Neuron (in vitro differentiated cells): ENCODE measurements at regions not wholly inside any gene's neighbourhood (a gene's known extent, or its start where the extent isn't known, plus 50 kb on each side); places are given as distances from the start of the nearest gene placed in this dataset.
"Not testable (repeated sequence)": the region's sequence is repeated elsewhere in the genome, so short reads cannot be mapped to it uniquely, and the experiment has no call there.

Experiments used
- H2AFZ ChIP-seq: one replicate; pipeline ENCODE4 v1.6.1; 2013; ENCODE audit warnings: low read depth, mild to moderate bottlenecking, inconsistent platforms, low read length, moderate library complexity
- H3K27me3 ChIP-seq: one replicate; pipeline ENCODE4 v1.6.1; 2013; ENCODE audit warnings: low read length; ENCODE audit not compliant: insufficient read depth
- H3K36me3 ChIP-seq: one replicate; pipeline ENCODE4 v1.6.1; 2013; ENCODE audit warnings: low read length; ENCODE audit not compliant: insufficient read depth
- H3K4me1 ChIP-seq: one replicate; pipeline ENCODE4 v1.6.1; 2013; ENCODE audit warnings: low read length; ENCODE audit not compliant: insufficient read depth
- H3K4me3 ChIP-seq: 2 replicates; pipeline ENCODE4 v1.5.1; 2013; ENCODE audit warnings: mild to moderate bottlenecking, low read length, moderate library complexity
- H3K9me3 ChIP-seq: one replicate; pipeline ENCODE4 v1.6.1; 2013; ENCODE audit warnings: low read length

DNA sequence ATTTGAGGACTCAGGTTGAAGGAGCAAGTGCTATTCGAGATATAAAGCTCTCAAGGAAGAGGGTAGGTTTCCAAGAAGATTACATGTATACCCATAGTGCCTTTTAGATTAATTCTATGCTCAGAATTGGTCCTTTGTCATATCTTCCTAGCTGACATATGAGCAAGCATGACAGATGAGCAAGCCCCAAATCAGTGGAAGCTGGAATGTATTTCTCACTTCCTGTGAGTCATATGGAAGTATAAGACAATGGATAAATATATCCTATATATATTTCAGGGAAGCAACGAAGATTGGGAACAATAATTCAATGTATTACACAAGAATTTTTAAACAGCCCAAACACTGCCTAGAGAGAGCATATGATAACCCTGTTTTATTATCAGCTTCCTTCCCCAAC lies 674.1 kb upstream of the ATXN7L3B start:
- no peaks in the 10 kb centered on the region for H3K36me3 ChIP-seq

DNA sequence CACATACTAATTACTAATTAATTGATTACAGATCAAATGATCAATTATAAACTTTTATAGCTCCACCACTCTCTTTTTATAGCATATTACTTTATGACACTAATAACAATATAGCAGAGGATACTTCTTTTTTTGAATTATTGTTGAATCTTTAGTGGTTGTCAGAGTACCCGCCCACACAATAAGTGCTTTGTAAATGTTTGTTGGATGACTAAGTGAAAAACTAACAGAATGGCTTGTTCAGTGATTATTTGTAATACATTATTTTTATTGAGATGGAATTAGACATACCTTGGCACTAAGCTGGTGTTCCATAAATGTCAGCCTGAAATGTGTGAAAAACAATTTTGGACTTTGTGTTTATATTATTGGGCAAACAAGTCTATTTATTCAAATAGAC lies 670.5 kb upstream of the ATXN7L3B start:
- H3K9me3 ChIP-seq = no peaks in the 10 kb centered on the region
- H3K4me1 ChIP-seq = no peaks in the 10 kb centered on the region

More for the DNA sequence above, 674.1 kb upstream of the ATXN7L3B start:
- H3K4me3 ChIP-seq = no peak overlapping the region
- H3K27me3 ChIP-seq = no peaks in the 10 kb centered on the region
- H3K9me3 ChIP-seq = no peaks in the 10 kb centered on the region
- H2AFZ ChIP-seq = no peak overlapping the region
- H3K4me1 ChIP-seq = no peaks in the 10 kb centered on the region

DNA sequence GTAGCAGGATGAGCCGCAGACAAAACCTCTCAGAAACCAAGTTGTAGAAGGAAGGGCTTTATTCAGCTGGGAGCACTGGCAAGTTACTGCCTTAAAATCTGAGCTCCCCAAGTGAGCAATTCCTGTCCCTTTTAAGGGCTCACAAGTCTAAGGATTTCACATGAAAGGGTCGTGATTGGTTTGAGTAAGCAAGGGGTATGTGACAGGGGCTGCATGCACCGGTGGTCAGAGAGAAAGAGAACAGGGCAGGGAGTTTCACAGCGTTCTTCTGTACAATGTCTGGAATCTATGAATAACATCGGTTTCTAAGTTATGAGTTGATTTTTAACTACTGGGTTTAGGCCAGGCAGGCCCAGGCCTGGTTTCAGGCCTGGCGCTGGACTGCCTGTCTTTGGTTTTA lies 660.3 kb upstream of the ATXN7L3B start:
- not testable (repeated sequence) for H3K4me1 ChIP-seq, H3K27me3 ChIP-seq, H2AFZ ChIP-seq, H3K9me3 ChIP-seq, H3K4me3 ChIP-seq, H3K36me3 ChIP-seq

More for the DNA sequence above, 670.5 kb upstream of the ATXN7L3B start:
- Histone ChIP-seq H3K4me3 (no peak overlapping the region), H2AFZ (no peak overlapping the region), H3K36me3 (no peaks in the 10 kb centered on the region), H3K27me3 (no peaks in the 10 kb centered on the region)

DNA sequence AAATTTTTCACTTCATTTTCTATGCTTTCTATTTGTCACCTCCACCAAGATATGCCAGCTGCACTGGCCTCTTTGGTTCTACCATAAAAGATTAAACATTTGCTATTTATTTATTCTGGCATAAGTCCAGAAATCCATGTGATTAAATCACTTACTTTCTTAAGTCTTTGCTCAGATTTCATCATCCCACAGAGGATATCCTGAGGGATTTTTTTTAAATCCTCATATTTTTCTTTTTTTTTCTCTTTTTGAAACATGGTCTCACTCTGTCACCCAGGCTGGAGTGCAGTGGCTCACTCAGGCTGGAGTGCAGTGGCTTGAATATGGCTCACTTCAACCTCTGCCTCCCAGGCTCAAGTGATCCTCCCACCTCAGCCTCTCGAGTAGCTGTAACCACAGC lies 645.4 kb upstream of the ATXN7L3B start:
- Histone ChIP-seq H3K4me1 (no peaks in the 10 kb centered on the region), H3K27me3 (no peaks in the 10 kb centered on the region), H3K9me3 (no peaks in the 10 kb centered on the region), H3K36me3 (no peaks in the 10 kb centered on the region), H2AFZ (no peak overlapping the region), H3K4me3 (no peak overlapping the region)

DNA sequence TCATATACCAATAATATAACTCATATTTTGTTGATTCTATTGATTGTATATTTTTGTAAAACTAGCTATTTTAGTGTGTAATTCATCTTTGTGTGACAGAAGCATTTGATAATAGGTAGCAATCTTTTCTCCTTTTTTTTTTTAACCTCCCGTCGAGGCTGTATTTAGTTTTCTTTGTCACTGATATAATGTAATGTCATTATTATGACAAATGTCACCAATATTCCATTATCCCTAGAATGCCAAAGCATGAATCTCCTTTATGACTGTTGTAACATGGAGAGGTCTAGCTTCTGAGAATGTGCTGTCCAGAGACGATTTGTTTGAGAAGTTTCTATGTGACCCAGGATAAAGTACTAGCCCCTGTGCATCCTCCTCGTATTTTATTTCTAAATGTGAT lies 639.0 kb upstream of the ATXN7L3B start:
- H3K9me3 ChIP-seq = no peaks in the 10 kb centered on the region
- H3K27me3 ChIP-seq = no peaks in the 10 kb centered on the region
- no peaks in the 10 kb centered on the region for H3K4me1 ChIP-seq
- H3K36me3 ChIP-seq = no peaks in the 10 kb centered on the region
- no peak overlapping the region for H2AFZ ChIP-seq
- H3K4me3 ChIP-seq = no peak overlapping the region

DNA sequence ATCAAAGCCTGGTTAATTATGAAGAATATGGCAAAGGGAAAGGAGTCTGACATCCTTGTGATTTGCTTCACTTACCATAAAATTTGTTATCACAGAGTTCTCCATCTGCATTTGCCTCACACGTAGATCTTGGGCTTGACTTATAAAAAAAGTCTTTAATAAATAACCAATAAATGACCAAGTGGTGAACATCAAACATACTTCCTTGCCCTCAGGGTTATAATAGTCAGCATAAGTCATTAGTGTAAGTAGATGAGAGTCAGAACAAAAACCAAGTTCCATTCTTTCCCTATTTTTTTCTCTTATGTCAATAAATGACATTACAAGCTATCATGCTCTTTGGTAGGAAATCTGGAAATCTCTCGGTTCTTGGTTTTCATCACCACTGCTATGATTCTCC lies 635.4 kb upstream of the ATXN7L3B start:
- H3K9me3 ChIP-seq = no peaks in the 10 kb centered on the region
- H2AFZ ChIP-seq = no peak overlapping the region
- no peaks in the 10 kb centered on the region for H3K4me1 ChIP-seq
- no peak overlapping the region for H3K4me3 ChIP-seq
- no peaks in the 10 kb centered on the region for H3K27me3 ChIP-seq
- no peaks in the 10 kb centered on the region for H3K36me3 ChIP-seq

DNA sequence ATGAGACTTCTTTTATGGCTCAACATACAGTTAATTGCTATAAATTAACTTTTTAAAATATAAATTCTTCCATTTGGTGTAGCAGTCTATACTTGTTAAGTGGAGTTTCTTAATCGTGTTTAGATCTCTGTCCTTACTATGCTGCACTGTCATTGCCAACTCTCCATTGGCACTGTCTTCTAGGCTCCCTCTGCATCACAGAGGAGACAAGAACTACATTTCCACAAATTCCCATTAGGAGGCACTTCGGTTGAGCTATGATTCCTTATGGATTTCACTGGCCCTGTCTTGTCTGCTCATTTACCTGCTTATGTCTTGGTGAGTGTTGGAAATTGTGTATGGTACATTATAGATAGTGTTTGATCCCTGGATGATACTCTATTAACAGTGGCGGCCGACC lies 630.9 kb upstream of the ATXN7L3B start:
- no peak overlapping the region for H2AFZ ChIP-seq
- no peak overlapping the region for H3K4me3 ChIP-seq
- H3K4me1 ChIP-seq = no peaks in the 10 kb centered on the region
- no peaks in the 10 kb centered on the region for H3K9me3 ChIP-seq
- no peaks in the 10 kb centered on the region for H3K36me3 ChIP-seq
- no peaks in the 10 kb centered on the region for H3K27me3 ChIP-seq

DNA sequence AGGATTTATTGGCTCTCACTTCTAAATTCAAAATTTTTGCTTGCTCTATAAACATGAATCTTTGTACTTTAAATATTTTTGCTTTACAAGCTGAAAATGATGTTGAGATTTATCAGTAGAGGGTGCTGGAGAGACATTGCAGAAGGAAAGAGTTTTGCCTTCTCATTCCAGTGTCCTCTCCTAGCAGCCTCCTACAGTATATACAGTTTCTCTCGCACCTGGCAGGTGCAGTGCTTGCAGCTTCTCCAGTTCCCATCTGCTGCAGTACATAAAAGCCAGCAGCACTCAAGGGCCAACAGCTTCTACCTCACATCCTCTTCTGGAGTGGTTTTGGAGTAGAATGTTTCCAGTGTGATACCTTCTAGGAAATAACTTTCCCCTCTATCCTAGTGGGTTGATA lies 601.8 kb upstream of the ATXN7L3B start:
- H3K4me3 ChIP-seq = no peak overlapping the region
- H3K4me1 ChIP-seq = no peaks in the 10 kb centered on the region
- no peaks in the 10 kb centered on the region for H3K27me3 ChIP-seq
- H2AFZ ChIP-seq = no peak overlapping the region
- no peaks in the 10 kb centered on the region for H3K9me3 ChIP-seq
- H3K36me3 ChIP-seq = no peaks in the 10 kb centered on the region

DNA sequence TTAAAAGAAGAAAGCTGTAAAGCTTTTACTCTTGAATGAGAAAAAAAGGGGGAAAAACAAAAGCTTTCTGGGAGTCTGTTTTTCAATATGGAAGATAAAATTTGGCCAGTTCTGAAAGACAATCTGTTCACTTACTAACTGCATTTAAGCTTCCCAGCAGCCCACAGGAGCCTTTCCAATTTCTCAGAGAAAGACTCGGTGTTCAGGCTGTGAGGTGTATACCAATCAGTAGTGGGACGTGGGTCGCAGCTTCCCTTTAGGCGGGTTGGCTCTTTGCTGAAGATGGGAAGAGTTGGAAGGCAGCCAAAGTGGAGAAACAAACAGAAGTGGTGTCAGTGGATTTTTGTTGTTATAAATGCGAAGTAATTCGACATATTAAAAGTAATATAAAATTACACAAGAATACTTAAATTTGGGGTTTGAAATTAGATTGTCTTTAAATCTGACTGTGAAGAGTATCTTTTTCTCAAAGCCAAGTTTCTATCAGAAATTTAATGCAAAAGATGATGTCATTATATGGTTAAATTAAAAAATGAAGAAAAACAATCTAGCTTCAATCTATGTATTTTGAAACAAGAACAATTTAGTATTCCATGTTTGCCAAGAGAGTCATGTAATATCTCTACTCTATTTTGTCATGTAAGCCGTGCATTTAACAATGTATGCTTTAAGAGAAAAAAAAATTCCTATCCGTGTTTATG lies 590.2 kb upstream of the ATXN7L3B start:
- Histone ChIP-seq H3K4me1 (peaks cover 6% of the 10 kb centered on the region), H3K4me3 (no peak overlapping the region)

DNA sequence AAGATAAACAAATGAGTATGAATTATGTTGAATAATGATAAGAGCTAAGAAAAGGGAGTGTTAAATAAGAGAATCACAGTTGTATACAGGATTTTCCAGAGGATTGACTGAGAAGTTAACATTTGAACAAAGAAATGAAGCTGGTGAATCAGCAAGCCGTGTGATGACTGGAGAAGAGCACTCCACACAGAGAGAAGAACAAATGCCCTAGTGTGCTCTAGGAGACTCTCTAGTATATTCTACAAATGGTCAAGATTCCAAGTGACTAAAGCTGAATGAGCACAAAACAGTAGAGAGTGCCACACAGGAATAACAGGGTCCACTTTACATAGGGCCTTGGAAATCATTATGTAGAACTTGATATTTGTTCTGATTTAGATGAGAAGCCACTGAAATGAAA lies 587.1 kb upstream of the ATXN7L3B start:
- Histone ChIP-seq H3K27me3 (no peaks in the 10 kb centered on the region), H3K4me3 (no peak overlapping the region), H3K9me3 (no peaks in the 10 kb centered on the region), H2AFZ (peak overlapping the region; percentile 51), H3K4me1 (peaks cover 6% of the 10 kb centered on the region), H3K36me3 (no peaks in the 10 kb centered on the region)

More for the DNA sequence above, 590.2 kb upstream of the ATXN7L3B start:
- Histone ChIP-seq H2AFZ (no peak overlapping the region), H3K36me3 (no peaks in the 10 kb centered on the region), H3K27me3 (no peaks in the 10 kb centered on the region), H3K9me3 (no peaks in the 10 kb centered on the region)

DNA sequence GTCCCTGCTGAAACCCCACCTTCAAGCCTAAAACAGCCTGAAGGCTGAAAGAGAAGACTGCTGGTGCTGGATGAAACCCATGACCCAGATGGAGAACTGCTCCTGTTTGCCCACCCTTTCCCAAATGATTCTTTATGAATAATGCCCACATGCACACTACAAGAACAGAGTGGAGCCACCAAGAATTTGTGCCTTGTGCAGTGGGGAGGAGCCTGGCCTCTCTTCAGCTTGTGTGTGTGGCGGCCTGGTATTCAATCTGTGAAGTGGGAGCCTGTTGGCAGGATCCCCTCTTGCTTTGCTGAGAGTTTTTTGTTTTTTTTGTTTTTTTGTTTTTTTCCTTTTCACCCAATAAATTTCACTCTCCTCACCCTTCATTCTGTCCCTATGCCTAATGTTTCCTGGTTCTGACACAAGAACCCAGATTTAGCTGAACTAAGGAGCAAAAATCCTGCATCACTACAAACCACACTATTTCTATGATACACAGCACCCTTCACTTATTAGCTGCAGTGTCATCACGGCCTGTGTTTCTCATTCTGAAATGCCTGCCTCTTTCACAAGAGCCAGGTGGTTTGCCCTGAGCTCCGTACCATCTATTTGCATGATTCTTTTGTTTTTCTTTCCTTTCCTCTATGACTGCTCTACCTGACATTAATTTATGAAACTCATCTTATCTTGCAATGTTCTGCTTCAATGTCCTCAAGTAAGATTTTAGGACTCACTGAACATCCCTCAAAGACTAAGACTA lies 585.5 kb upstream of the ATXN7L3B start:
- peaks cover 6% of the 10 kb centered on the region for H3K4me1 ChIP-seq
- H3K36me3 ChIP-seq = no peaks in the 10 kb centered on the region
- H3K9me3 ChIP-seq = no peaks in the 10 kb centered on the region
- no peak overlapping the region for H2AFZ ChIP-seq
- no peaks in the 10 kb centered on the region for H3K27me3 ChIP-seq
- no peak overlapping the region for H3K4me3 ChIP-seq

DNA sequence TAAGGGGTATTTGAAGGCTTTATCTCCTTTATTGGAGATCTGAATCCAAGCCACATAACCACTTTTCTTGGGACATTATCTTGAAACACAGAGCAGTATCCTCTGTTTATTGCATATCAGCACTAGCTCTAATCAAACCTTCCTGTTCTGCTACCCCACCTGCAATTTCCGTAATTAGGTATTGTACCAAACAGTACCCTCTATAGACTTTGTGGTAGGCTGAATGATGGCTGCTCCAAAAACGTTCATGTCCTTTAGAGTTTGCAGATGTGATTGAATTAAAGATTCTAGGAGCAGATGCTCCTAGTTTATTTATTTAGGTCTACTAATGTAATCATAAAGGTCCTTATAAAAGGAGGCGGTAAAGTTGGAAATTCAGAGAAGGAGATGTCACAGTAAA lies 573.0 kb upstream of the ATXN7L3B start:
- Histone ChIP-seq H3K36me3 (no peaks in the 10 kb centered on the region), H3K4me3 (no peak overlapping the region), H3K4me1 (no peaks in the 10 kb centered on the region), H3K9me3 (no peaks in the 10 kb centered on the region), H3K27me3 (no peaks in the 10 kb centered on the region), H2AFZ (no peak overlapping the region)

DNA sequence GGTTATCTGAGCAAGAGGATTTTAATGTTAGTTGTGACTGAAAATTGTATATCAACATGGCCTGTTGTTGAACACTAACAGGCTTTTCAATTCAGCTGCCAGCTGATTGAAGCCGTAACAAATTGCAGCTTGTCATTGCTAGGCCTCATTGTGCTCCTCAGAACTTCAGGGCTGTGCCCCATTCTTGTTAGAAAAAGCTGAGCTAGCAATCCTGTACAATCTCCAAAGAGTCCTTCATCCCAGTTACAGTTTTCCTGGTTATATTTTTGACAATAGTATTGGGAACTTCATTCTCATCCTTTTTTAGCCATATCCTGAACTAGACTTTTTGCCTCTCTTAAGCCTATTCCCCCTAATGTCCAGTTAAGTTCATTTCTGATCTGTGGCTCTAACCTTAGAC lies 564.1 kb upstream of the ATXN7L3B start:
- Histone ChIP-seq H3K4me1 (peaks cover 9% of the 10 kb centered on the region), H3K36me3 (no peaks in the 10 kb centered on the region), H3K9me3 (no peaks in the 10 kb centered on the region), H3K27me3 (no peaks in the 10 kb centered on the region), H3K4me3 (no peak overlapping the region), H2AFZ (no peak overlapping the region)
